ENCODE measurements at regions not wholly inside any gene's neighbourhood (a gene's known extent, or its start where the extent isn't known, plus 50 kb on each side); places are given as distances from the start of the nearest gene placed in this dataset.

DNA sequence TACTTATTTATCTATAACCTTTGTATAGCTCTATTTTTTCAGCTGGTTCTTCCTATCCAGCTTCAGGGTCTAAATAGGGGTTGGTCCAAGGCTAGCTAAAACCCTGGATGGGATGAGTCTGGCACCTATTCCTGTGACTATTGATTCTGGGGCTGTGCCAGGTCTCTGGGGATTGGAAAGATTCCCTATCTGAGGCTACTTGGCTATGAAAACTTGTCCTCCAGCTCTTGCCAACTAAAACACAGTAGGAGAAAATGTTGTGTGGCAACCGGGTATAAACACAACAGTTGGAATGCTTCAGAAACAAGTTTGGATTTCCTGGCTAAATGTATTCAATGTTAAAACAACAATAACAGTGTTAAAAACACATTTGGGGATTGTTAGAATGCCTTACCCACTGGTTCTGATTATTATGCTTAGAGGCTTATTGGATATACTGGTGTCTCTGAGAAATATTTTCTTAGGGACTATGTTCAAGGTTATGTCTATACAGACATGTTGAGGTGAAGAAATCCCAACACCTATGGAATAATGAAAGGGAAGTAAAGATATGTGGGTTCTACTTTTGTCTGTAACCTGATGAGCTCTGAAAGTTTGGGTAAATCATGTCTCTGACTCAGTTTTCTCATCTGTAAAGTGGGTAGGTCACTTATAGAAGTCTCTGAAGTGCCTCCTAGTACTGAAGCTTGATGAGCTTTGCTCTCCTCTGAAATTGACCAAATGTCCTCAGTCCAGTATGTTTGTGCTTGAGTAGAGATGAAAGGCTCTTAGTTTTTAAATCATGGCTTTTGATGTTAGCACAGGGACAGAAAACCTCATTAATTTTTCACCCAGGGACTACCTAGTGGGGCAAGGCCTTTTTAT lies 460.7 kb downstream of the MTX2 start:
- no peaks in the 10 kb centered on the region for H3K79me2 ChIP-seq (ENCODE audit: insufficient read depth, low read length)
- no peak overlapping the region for H2AFZ ChIP-seq (ENCODE audit: low read length)
- DNase-seq (ENCODE audit: insufficient read length, low spot score, missing footprints): peak; percentile 74
- no peak overlapping the region for H3K4me2 ChIP-seq (ENCODE audit: insufficient read depth, low read length)
- no peaks in the 10 kb centered on the region for H3K36me3 ChIP-seq (ENCODE audit: insufficient read depth, low read length)
- no peaks in the 10 kb centered on the region for H3K9me3 ChIP-seq (ENCODE audit: low read depth, low read length)
- H3K27ac ChIP-seq (ENCODE audit: low read depth, low read length): no peak overlapping the region
- H4K20me1 ChIP-seq (ENCODE audit: insufficient read depth, low read length): no peaks in the 10 kb centered on the region
- no peaks in the 10 kb centered on the region for H3K4me1 ChIP-seq (ENCODE audit: insufficient read depth, low read length)
- peaks cover 8% of the 10 kb centered on the region for H3K27me3 ChIP-seq (ENCODE audit: insufficient read depth, low read length)
- no peak overlapping the region for H3K4me3 ChIP-seq (ENCODE audit: insufficient read depth, low read length)
- no peak for TF ChIP-seq CTCF (IDR thresholded peaks at IDR 0.05; ENCODE audit: extremely low read depth, low read depth, low read length)

DNA sequence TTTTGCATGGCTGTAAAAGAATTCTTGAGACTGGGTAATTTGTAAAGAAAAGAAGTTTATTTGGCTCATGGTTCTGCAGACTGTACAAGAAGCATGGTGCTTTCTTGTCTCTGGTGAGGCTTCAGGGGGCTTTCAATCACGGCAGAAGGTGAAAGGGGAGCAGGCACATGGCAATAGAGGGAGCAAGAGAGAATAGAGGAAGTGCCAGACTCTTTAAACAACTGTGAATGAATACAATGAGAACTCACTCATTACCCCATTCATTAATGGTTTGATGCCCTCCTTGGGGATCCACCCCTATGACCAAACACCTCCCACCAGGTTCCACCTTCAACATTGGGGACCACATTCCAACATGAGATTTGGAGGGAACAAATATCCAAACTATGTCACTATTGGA lies 463.5 kb downstream of the MTX2 start:
- H3K36me3 ChIP-seq (ENCODE audit: insufficient read depth, low read length): no peaks in the 10 kb centered on the region
- H3K9me3 ChIP-seq (ENCODE audit: low read depth, low read length): no peaks in the 10 kb centered on the region
- no peaks in the 10 kb centered on the region for H3K79me2 ChIP-seq (ENCODE audit: insufficient read depth, low read length)
- no peak overlapping the region for H3K27ac ChIP-seq (ENCODE audit: low read depth, low read length)
- no peak for TF ChIP-seq CTCF (IDR thresholded peaks at IDR 0.05; ENCODE audit: extremely low read depth, low read depth, low read length)
- no peaks in the 10 kb centered on the region for H3K4me1 ChIP-seq (ENCODE audit: insufficient read depth, low read length)
- peaks cover 8% of the 10 kb centered on the region for H3K27me3 ChIP-seq (ENCODE audit: insufficient read depth, low read length)
- no peak overlapping the region for H2AFZ ChIP-seq (ENCODE audit: low read length)
- no peak for DNase-seq (ENCODE audit: insufficient read length, low spot score, missing footprints)
- no peak overlapping the region for H3K4me3 ChIP-seq (ENCODE audit: insufficient read depth, low read length)
- no peak overlapping the region for H3K4me2 ChIP-seq (ENCODE audit: insufficient read depth, low read length)
- H4K20me1 ChIP-seq (ENCODE audit: insufficient read depth, low read length): no peaks in the 10 kb centered on the region

DNA sequence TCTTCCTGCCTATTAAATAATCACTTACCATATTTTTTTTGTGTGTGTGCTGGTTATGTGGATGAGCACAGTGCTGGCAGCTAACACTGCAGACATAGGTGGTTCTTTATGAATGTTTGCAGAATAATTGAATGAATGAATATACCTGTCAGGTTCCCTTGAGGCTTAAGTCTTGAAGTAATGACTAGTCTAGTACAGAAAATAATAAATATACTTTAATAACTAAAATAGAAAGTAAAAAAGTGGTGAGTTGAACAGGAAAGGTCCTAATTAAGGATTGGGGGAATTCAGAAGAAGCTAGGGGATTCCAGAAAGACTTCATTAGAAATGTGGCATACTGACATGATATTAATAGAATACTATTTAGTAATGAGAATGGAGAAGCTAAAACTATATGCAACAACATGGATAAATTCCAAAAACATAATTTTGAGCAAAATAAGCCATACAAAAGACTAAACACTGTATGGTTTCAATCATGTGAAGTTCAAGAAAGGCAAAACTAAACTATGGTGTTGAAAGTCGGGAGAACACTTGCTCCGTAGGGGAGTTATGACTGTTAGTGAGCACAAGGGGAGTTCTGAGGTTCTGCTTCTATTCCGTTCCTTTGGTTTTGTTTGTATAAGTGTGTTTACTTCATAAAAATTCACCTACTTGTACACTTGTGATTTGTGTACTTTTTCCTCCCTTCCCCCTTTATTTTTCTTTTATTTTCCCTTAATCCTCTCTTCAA lies 464.6 kb downstream of the MTX2 start:
- H3K27ac ChIP-seq (ENCODE audit: low read depth, low read length): no peak overlapping the region
- DNase-seq (ENCODE audit: insufficient read length, low spot score, missing footprints): no peak
- H3K4me2 ChIP-seq (ENCODE audit: insufficient read depth, low read length): no peak overlapping the region
- H4K20me1 ChIP-seq (ENCODE audit: insufficient read depth, low read length): no peaks in the 10 kb centered on the region
- H3K79me2 ChIP-seq (ENCODE audit: insufficient read depth, low read length): no peaks in the 10 kb centered on the region
- H3K9me3 ChIP-seq (ENCODE audit: low read depth, low read length): no peaks in the 10 kb centered on the region
- no peak overlapping the region for H2AFZ ChIP-seq (ENCODE audit: low read length)
- H3K27me3 ChIP-seq (ENCODE audit: insufficient read depth, low read length): peaks cover 8% of the 10 kb centered on the region
- H3K4me3 ChIP-seq (ENCODE audit: insufficient read depth, low read length): no peak overlapping the region
- no peaks in the 10 kb centered on the region for H3K4me1 ChIP-seq (ENCODE audit: insufficient read depth, low read length)
- no peak for TF ChIP-seq CTCF (IDR thresholded peaks at IDR 0.05; ENCODE audit: extremely low read depth, low read depth, low read length)
- H3K36me3 ChIP-seq (ENCODE audit: insufficient read depth, low read length): no peaks in the 10 kb centered on the region

GRCh38 chr2:176734868-176735267 lies 465.6 kb downstream of the MTX2 start:
- DNase-seq (ENCODE audit: insufficient read length, low spot score, missing footprints): no peak
- Histone ChIP-seq H3K4me3 (ENCODE audit: insufficient read depth, low read length) (no peak overlapping the region), H3K36me3 (ENCODE audit: insufficient read depth, low read length) (no peaks in the 10 kb centered on the region), H2AFZ (ENCODE audit: low read length) (no peak overlapping the region), H3K4me1 (ENCODE audit: insufficient read depth, low read length) (no peaks in the 10 kb centered on the region), H3K27me3 (ENCODE audit: insufficient read depth, low read length) (peaks cover 8% of the 10 kb centered on the region), H3K9me3 (ENCODE audit: low read depth, low read length) (no peaks in the 10 kb centered on the region), H3K4me2 (ENCODE audit: insufficient read depth, low read length) (no peak overlapping the region), H4K20me1 (ENCODE audit: insufficient read depth, low read length) (no peaks in the 10 kb centered on the region), H3K27ac (ENCODE audit: low read depth, low read length) (no peak overlapping the region), H3K79me2 (ENCODE audit: insufficient read depth, low read length) (no peaks in the 10 kb centered on the region)
- TF ChIP-seq CTCF (IDR thresholded peaks at IDR 0.05; ENCODE audit: extremely low read depth, low read depth, low read length): no peak
